NCI-H69 (cell line): ENCODE measurements at regions not wholly inside any gene's neighbourhood (a gene's known extent, or its start where the extent isn't known, plus 50 kb on each side); places are given as distances from the start of the nearest gene placed in this dataset.

Experiments used
- DNase-seq: peaks from one replicate; lab custom pipeline; 2025; lab: John Stamatoyannopoulos, UW

- DNase-seq, result no peak
Measured at GRCh38 chr5:40413743-40414142, 266.0 kb upstream of the PTGER4 start.

GRCh38 chr5:40412771-40413170 lies 266.9 kb upstream of the PTGER4 start:
- DNase-seq, result no peak

GRCh38 chr5:40410964-40411635 lies 268.6 kb upstream of the PTGER4 start:
- no peak for DNase-seq

- no peak for DNase-seq
Measured at GRCh38 chr5:40410231-40410861, 269.4 kb upstream of the PTGER4 start.

- DNase-seq, result no peak
Measured at GRCh38 chr5:40409601-40410000, 270.1 kb upstream of the PTGER4 start.

- DNase-seq, result no peak
Measured at GRCh38 chr5:40406741-40407211, 272.9 kb upstream of the PTGER4 start.

- no peak for DNase-seq
Measured at GRCh38 chr5:40405996-40406740, 273.5 kb upstream of the PTGER4 start.

- DNase-seq, result no peak
Measured at GRCh38 chr5:40405230-40405629, 274.5 kb upstream of the PTGER4 start.

- DNase-seq, result no peak
Measured at GRCh38 chr5:40404613-40405012, 275.1 kb upstream of the PTGER4 start.

- no peak for DNase-seq
Measured at GRCh38 chr5:40402007-40402364, 277.7 kb upstream of the PTGER4 start.

- DNase-seq, result no peak
Measured at GRCh38 chr5:40401284-40402006, 278.3 kb upstream of the PTGER4 start.

- DNase-seq, result no peak
Measured at GRCh38 chr5:40400245-40400644, 279.5 kb upstream of the PTGER4 start.

GRCh38 chr5:40399349-40399748 lies 280.4 kb upstream of the PTGER4 start:
- DNase-seq, result no peak

- DNase-seq, result no peak
Measured at GRCh38 chr5:40397976-40398375, 281.7 kb upstream of the PTGER4 start.

- no peak for DNase-seq
Measured at GRCh38 chr5:40397091-40397490, 282.6 kb upstream of the PTGER4 start.

GRCh38 chr5:40396317-40396716 lies 283.4 kb upstream of the PTGER4 start:
- no peak for DNase-seq

GRCh38 chr5:40395251-40395650 lies 284.5 kb upstream of the PTGER4 start:
- DNase-seq, result no peak

- DNase-seq, result no peak
Measured at GRCh38 chr5:40394698-40395097, 285.0 kb upstream of the PTGER4 start.

- no peak for DNase-seq
Measured at GRCh38 chr5:40391642-40392041, 288.1 kb upstream of the PTGER4 start.

- DNase-seq, result no peak
Measured at GRCh38 chr5:40390281-40391149, 289.2 kb upstream of the PTGER4 start.

GRCh38 chr5:40389591-40389990 lies 290.1 kb upstream of the PTGER4 start:
- DNase-seq, result no peak

- no peak for DNase-seq
Measured at GRCh38 chr5:40386289-40386688, 293.4 kb upstream of the PTGER4 start.
